ENCODE measurements at regions not wholly inside any gene's neighbourhood (a gene's known extent, or its start where the extent isn't known, plus 50 kb on each side); places are given as distances from the start of the nearest gene placed in this dataset.
"Not testable (repeated sequence)": the region's sequence is repeated elsewhere in the genome, so short reads cannot be mapped to it uniquely, and the experiment has no call there.

DNA sequence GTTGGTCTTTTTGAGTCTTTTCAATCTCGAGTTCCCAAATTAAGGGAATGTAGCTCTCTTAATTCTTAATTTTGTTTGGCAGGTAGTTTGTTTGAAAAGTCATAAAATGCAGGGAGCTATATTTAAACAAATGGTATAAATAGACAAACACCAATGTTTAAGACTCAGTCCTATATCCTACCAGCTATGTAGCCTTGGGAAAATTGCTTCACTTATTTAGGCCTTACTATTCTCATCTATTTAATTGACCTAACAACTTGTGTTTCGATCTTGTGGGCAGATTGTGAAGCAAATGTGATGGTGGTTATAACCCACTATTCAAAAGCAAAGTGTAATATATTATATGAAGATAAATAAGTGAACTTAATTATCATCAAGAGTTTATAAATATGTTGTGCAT, 167.3 kb upstream of the KCTD3 start:
- no peak for FAIRE-seq
- no peak for DNase-seq (ENCODE audit: insufficient read length, low spot score)

DNA sequence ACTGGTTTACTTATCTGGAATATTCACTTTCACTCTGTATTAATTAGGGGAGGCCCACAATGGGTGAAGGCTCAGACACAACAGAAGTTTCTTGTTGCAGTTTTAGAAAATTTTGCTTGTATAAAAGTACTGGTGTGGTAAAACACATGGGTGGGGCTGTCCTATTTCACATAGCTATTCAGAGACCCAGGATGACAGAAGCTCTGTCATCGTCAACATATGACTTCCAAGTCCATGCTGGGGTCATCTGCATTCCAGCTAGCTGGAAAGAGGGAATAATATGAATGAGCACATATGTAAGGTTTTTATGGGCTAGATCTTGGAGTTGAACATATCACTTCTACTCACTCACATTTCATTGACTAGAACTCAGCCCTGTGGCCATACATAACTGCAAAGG, 166.4 kb upstream of the KCTD3 start:
- DNase-seq (ENCODE audit: insufficient read length, low spot score) (no peak), FAIRE-seq (no peak)

DNA sequence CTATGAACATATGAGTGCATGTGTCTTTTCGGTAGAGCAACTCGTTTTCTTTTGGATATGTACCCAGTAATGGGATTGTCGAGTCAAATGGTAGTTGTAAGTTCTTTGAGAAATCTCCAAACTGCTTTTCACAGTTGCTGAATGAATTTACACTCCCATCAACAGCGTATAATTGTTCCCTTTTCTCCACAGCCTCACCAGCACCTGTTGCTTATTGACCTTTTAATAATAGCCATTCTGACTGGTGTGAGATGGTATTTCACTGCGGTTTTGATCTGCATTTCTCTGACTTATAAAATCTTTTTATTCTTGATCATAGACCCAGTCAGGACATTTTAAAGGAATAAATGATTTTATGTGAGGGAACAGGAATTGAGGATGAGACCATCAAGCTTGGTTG, 165.0 kb upstream of the KCTD3 start:
- DNase-seq (ENCODE audit: insufficient read length, low spot score): no peak
- peak; percentile 4 for FAIRE-seq

DNA sequence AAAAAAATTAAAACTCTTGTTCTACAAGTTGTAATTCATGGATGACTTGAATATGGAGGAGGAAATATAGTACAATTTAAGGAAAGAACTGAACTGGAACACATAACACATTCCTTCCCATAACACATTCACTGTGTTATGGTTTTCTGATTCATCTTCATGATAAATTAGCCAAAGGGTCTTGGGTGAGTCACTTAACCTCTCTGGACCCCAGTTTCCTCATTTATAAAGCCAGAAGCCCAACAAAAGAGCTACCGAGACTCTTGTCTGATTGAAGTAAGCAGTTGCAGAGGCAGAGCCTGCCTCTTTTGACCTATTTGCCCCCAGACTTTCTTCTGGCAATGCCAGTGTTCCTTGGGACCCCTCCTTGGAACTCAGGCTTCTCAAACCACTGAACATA, 161.9 kb upstream of the KCTD3 start:
- FAIRE-seq (no peak), DNase-seq (ENCODE audit: insufficient read length, low spot score) (no peak)

DNA sequence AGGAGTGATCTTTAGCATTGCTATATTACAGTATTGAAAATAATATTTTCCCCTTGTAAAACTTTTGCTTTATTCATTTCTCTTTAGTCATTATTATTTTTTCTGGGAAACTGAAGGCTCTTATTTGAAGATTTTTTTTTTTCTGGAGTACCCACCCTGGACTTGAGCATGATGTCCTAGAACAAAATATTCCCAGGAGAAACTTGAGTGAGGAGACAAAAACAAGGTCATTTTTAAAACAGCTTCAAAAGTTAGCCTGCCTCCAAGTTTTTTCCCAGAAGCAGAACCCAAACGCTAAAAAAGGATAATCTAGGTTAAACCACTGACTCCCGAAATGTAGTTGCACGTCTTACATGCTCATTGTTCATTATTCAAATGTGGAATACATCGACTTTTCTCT, 160.2 kb upstream of the KCTD3 start:
- DNase-seq (ENCODE audit: insufficient read length, low spot score): no peak
- FAIRE-seq: no peak

DNA sequence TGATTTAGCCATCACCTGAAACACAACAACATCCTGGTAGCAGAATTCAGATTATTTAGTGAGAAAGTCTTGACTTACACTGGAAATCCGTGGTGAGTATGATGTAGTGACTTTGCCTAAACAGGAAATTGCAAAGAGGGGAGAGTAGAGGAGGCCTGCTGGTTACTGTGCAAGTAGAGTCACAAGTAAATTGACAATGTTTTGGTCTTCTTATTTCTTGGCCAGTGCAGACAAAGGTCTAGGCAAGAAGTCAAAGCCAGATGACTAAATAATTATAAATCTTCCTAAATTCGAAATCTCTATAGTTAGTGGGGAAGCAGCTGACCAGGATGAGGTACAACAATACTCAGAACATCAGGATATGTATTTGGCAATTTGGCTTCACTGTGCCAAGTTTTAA, 159.5 kb upstream of the KCTD3 start:
- DNase-seq (ENCODE audit: insufficient read length, low spot score) (no peak), FAIRE-seq (no peak)

DNA sequence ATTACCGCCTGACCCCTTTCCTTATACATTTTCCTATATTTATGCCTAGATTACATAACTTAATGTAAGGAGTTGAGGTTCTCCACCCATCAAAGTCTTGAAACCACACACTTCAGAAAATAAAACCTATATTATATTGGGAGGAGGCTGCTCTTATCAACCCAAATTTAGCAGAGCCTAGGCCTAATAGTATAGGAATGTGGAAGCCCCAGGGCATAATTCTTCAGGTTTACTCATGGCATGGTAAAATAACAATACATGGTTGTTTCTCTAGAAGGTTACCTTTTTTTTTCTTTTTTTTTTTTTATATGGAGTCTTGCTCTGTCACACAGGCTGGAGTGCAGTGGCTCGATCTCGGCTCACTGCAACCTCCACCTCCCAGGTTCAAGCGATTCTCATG, 157.6 kb upstream of the KCTD3 start:
- FAIRE-seq; DNase-seq (ENCODE audit: insufficient read length, low spot score): not testable (repeated sequence)

DNA sequence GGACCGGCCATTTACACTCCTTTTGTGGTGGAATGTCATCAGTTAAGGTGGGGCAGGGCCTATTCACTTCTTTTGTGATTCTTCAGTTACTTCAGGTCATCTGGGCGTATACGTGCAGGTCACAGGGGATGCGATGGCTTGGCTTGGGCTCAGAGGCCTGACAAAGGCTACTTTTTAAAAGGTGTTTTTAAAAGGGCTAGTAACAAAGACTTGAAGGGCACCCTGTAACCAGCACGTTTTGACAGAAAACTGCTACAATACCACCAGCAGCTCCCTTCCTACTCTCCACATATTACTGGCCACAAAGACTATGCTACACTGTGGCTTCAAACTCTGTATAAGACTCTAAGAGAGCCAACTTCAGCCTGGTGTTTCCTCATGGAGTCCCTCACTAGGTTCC, 151.6 kb upstream of the KCTD3 start:
- FAIRE-seq: peak; percentile 48
- DNase-seq (ENCODE audit: insufficient read length, low spot score): not testable (repeated sequence)

DNA sequence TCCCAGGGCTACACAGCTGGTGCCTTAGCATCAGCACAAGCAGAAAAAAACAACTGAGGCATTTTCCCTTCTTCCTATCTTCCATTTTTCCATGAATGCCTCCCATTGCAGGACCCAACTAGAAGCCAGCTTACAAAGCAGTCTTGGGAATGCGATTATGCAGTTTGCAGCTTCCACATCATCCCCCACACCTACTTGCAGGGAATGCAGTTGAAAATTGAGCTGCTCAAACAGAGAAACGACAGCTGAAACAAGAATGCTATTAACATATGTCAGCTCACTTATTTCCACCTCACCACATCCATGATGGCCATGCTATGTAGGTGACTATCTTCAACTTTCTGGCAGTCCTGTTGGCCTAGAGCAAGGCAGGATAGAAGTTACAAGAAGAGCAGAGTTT, 150.6 kb upstream of the KCTD3 start:
- peak; percentile 51 for FAIRE-seq
- no peak for DNase-seq (ENCODE audit: insufficient read length, low spot score)

DNA sequence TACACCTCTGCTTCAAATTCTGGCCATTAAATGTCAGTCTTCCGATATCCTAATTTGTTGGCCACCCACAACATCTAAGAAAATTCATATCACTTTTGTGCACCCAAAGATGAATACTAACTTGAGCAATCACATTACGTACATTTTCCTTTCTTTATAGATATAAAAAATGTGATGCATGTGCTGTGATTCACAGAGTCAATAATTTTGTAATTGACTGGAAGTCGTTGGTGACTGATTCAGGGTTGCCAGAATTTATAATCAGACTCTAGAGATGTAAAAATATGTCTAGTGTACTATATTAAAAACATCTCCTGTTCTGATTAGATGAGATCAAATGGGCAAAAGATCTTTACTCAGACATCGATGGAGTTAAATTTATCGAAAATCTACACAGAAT, 150.0 kb upstream of the KCTD3 start:
- no peak for DNase-seq (ENCODE audit: insufficient read length, low spot score)
- FAIRE-seq: no peak

DNA sequence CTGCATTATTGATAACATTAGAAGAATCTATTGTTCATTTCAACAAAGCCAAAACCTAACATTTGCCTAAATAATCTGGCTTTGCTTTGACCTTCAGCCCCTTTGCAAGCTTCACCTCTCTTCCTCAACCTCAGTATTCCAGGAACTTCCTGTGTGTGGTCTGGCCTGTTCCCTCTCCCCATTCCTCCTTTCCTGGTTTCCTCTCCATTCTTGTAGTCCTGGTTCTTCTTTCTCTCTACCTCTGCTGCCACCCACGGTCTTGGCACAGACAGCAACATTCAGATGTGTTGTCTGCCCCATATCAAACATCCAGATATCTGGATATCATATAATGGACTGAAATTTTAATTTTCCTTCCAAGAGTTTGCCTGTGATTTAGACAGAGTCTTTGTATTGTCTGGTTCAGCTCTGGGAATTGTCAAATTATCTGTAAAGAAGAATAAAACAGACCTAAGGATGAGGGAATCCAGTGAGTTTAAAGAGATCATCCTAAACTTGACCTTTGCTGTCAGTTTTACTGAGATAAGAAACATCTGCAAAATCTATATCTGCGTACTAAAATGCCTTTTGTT, 148.1 kb upstream of the KCTD3 start:
- DNase-seq (ENCODE audit: insufficient read length, low spot score): no peak

DNA sequence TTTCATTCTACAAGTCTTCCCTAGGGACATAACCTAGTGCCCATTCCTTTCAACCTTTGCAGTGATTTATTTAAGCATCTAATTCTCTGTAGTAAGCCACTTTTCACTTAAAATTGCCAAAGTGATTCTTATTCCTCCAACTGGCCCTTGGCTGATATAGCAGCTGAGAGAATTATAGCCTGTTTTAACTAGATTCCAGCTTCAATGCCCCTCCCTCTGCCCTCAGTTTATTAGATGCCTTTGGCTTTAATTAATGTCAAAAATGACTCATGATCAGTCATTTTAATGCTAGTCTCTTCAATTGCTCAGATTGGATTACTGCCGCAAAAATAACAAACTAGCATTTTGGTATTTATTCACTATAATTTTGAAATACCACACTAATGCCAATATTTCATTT, 145.4 kb upstream of the KCTD3 start:
- no peak for DNase-seq (ENCODE audit: insufficient read length, low spot score)
- FAIRE-seq: no peak

More for the DNA sequence above, 148.1 kb upstream of the KCTD3 start:
- FAIRE-seq: no peak

DNA sequence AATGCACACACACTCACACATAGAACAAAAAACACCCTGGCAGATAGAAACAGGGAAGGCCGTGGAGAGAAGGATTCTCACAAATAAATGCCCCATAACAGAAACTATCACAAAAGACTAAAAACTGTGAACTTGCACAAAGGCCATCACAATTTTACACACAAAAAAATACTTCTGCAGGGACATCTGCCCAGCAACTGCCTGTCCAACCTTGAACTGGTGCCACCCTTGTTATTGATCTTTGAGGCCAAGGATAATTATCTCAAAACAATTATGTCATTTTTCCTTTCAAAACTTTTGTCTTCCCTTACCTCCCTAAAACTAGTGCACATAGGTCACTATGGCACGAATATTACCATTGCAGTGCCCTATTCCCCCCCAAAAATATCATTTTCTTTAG, 143.8 kb upstream of the KCTD3 start:
- no peak for DNase-seq (ENCODE audit: insufficient read length, low spot score)
- FAIRE-seq: no peak

DNA sequence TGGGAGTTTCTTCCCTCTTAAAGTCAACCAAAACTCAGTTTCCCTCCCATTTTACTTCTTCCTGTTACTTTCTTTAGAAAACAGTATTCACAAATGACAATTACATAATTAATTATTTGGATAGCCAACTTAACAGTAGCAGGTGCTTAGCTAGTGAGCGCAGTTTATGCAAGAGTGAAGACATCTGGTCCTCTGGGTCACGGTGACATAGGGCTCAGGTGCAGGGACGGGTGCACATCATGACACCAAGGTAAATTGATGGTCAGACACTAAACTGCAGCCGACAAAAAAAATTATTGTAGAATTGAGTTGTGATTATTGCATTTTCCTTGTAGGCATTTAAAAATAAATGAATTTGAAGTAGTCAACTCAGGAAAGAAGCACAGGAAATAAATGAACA, 142.0 kb upstream of the KCTD3 start:
- DNase-seq (ENCODE audit: insufficient read length, low spot score): no peak
- FAIRE-seq: no peak

DNA sequence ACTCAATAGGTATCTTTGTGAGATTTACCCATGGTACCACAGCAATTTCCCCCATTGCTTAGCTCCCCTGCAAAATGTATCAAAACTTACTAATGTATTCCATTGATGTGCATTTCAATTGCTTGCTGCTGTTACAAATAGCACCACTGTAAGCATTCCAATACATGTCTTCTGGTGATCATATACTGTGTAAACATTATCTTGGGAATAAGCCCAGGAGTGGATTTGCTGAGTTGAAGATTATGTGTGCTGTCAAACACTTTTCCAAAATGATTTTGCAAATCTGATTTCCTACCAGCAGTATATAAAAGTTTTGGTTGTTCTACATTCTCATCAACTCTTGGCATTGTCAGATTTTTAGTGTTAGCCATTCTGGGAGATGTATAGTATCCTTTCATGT, 141.0 kb upstream of the KCTD3 start:
- FAIRE-seq: no peak
- no peak for DNase-seq (ENCODE audit: insufficient read length, low spot score)

DNA sequence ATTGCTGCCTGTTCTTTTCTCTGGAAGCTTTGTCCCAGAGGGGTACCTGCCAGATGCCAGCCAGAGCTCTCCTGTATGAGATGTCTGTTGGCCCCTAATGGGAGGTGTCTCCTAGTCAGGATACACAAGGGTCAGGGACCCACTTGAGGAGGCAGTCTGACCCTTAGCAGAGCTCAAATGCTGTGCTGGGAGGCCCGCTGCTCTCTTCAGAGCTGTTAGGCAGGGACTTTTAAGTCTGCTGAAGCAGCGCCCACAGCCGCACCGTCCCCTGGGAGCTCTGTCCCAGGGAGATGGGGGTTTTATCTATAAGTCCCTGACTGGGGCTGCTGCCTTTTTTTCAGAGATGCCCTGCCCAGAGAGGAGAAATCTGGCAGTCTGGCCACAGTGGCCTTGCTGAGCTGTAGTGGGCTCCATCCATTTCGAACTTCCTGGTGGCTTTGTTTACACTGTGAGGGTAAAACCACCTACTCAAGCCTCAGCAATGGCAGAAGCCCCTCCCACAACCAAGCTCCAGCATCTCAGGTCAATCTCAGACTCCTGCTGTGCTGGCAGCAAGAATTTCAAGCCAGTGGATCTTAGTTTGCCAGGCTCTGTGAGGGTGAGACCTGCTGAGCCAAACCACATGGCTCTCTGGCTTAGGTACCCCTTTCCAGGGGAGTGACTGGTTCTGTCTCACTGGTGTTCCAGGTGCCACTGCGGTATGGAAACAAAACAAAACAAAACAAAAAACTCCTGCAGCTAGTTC, 134.4 kb upstream of the KCTD3 start:
- DNase-seq (ENCODE audit: insufficient read length, low spot score); FAIRE-seq: not testable (repeated sequence)

DNA sequence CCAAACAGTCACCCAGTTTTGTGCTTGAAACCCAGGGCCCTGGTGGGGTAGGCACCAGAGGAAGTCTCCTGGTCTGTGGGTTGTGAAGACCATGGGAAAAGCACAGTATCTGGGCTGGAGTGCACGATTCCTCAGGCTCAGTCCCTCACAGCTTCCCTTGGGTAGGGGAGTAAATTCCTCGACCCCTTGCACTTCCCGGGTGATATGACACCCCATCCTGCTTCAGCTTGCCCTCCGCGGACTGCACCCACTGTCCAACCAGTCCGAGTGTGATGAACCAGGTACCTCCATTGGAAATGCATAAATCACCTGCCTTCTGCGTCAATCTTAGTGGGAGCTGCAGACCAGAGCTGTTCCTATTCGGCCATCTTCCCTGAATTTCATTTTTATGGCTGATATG, 133.9 kb upstream of the KCTD3 start:
- no peak for FAIRE-seq
- DNase-seq (ENCODE audit: insufficient read length, low spot score): no peak

DNA sequence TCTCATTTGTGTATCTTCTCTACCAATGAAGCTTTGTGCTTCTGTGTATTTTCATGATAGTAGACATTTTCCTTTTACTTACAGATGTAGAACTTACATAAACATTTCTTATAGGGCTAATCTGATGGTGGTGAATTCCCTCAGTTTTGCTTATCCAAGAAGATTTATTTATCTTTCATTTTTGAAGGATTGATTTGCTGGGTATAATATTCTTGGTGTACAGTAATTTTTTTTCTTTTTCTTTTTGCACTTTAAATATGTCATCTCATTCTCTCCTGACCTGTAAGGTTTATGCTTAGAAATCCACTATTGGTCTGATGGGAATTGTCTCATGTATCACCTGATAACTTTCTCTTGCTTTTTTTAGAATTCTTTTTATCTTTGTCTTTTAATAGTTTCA, 127.6 kb upstream of the KCTD3 start:
- FAIRE-seq (no peak), DNase-seq (ENCODE audit: insufficient read length, low spot score) (no peak)

DNA sequence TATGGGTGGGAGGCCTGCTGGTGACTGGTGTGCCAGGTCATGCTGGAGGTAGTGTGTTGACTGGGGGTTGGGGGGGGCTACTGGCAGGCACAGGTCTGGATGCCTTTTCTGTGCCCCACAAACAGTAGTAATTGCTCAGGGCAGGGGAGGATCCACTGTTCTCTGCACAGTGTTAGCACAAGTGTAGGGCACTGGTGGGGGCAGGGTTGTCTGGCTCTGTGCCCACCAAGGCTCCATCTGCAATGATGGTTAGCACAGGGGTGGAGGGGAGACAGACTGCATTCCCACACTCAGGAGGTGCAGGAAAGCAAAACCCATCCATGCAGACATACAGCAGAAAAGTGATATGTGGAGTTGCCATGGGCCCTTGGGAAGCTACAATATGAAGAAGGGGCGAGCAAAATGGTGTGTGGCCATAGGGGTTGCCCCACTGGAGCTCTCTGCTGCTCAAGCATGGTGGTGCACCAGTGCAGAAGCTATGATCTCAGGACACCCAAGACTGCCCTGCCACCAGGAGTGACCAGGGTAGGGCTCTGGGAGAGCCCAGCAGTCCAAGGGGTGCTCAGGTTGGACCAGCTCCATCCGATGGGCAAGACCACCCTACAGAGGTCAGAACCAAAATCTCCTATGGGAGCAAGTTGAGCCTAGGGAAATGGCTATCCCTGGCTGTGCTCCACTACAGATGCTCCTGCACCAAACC, 122.2 kb upstream of the KCTD3 start:
- FAIRE-seq: peak; percentile 16
- DNase-seq (ENCODE audit: insufficient read length, low spot score): no peak

DNA sequence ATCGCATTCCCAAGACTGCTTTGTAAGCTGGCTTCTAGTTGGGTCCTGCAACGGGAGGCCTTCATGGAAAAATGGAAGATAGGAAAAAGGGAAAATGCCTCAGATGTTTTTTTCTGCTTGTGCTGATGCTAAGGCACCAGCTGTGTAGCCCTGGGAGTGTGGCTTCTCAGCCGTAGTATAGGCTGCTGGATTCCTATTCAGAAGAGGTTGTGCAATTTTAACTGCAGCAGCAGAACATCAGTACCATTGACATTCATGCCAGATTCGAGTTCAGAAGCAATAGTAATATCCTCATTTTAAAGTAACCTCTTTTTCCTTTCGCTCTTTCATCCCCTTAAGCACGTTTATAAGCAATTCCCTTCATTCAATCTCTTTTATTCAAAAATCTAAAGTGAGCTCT, 119.1 kb upstream of the KCTD3 start:
- not testable (repeated sequence) for FAIRE-seq; DNase-seq (ENCODE audit: insufficient read length, low spot score)

DNA sequence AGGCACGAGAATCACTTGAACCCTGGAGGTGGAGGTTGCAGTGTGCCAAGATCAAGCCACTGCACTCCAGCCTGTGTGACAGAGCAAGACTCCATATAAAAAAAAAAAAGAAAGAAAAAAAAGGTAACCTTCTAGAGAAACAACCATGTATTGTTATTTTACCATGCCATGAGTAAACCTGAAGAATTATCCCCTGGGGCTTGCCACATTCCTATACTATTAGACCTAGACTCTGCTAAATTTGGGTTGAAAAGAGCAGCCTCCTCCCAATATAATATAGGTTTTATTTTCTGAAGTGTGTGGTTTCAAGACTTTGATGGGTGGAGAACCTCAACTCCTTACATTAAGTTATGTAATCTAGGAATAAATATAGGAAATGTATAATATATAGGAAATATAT, 118.0 kb upstream of the KCTD3 start:
- not testable (repeated sequence) for DNase-seq (ENCODE audit: insufficient read length, low spot score); FAIRE-seq

DNA sequence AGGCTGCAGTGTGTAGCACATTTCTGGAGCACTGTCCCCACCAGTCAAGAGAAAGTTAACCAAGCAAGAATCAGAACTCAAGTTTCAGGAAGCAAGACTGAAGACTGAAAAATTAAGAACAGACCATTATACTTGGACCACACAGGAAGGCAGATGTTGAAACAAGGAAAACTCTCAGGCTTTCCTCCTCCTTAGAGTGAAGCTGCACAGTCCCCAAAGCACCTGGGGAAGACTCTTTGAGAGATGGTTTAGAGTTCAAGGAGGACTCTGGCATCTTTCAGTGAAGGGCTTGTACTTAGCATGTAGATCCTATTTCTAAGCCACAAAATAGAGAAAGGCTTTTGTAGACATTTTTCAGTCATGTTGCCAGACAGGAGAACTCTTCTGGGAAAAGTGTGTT, 113.7 kb upstream of the KCTD3 start:
- no peak for FAIRE-seq
- no peak for DNase-seq (ENCODE audit: insufficient read length, low spot score)

All from HTR-8/SVneo (cell line).